Body of pancreas (tissue), 4 donors: ENCODE measurements at regions not wholly inside any gene's neighbourhood (a gene's known extent, or its start where the extent isn't known, plus 50 kb on each side); places are given as distances from the start of the nearest gene placed in this dataset.

Experiments
- ATAC-seq: fragments of 150-250 bp; one replicate; pipeline ENCODE4 v1.9.1; 2016
- DNase-seq, 4 donors: peaks; one replicate each; pipeline ENCODE4 v3.0.0-alpha.2; 2019
- H3K27ac ChIP-seq, 4 donors: fragments of 200-600 bp; sonication (generic); 1 replicate in 3 of 4; 2 replicates in 1 of 4; pipeline versions ENCODE4 v1.5.1 to v1.6.1; 2016 to 2019; ENCODE audit warnings: mild to moderate bottlenecking in 1 of 4, mixed read lengths in 1 of 4, moderate library complexity in 1 of 4
- H3K27me3 ChIP-seq, 2 donors: fragments of 200-600 bp; sonication (generic); one replicate each; pipeline ENCODE4 v1.6.0; 2016; ENCODE audit warnings: mild to moderate bottlenecking in 1 of 2
- H3K36me3 ChIP-seq, 2 donors: fragments of 200-600 bp; sonication (generic); replicated peaks in 1 of 2; 2 replicates each; pipeline ENCODE4 v1.5.1; 2016; ENCODE audit warnings: low read depth in 2 of 2; ENCODE audit not compliant: insufficient read depth in 1 of 2
- H3K4me1 ChIP-seq: fragments of 200-600 bp; sonication (generic); one replicate; pipeline ENCODE4 v1.6.0; 2016
- H3K4me3 ChIP-seq, 2 donors: fragments of 200-600 bp; sonication (generic); 1 replicate in 1 of 2; 2 replicates in 1 of 2; pipeline ENCODE4 v1.5.1; 2016 to 2019
- H3K9me3 ChIP-seq, 3 donors: fragments of 200-600 bp; sonication (generic); 1 replicate in 2 of 3; 2 replicates in 1 of 3; pipeline ENCODE4 v1.5.1; 2016
- CTCF ChIP-seq, 7 experiments: fragments of 450-650 bp in 4 of 7; fragments of 200-600 bp in 3 of 7; sonication (generic) in 3 of 7; IDR thresholded peaks; one replicate each; pipeline ENCODE4 v1.5.1; 2016 to 2019; ENCODE audit warnings: antibody characterized with exemption in 7 of 7
- POLR2A ChIP-seq, 3 donors: fragments of 450-650 bp; IDR thresholded peaks; one replicate each; pipeline ENCODE4 v1.6.1; 2016; ENCODE audit warnings: antibody characterized with exemption in 3 of 3, mild to moderate bottlenecking in 2 of 3
- WGBS, 2 donors: methylation state at CpG; one replicate each; pipeline ENCODE4 v1.1.5; 2017; 5-methylcytosine and 5-hydroxymethylcytosine counted together
- intact Hi-C: fragments of 100-400 bp; cut with DNase I; formaldehyde crosslinking; loops from one replicate; pipeline ENCODE4 v1.15.1; 2023

GRCh38 chrX:63927848-63928247, 142.8 kb upstream of the ARHGEF9 start:
- 74 to 93% methylated on average over 2 of the region's 2 CpGs for WGBS, 2 donors
- H3K4me1 ChIP-seq = no peaks in the 10 kb centered on the region
- no peak for TF ChIP-seq POLR2A (IDR thresholded peaks at IDR 0.05)
- no peak for TF ChIP-seq CTCF (IDR thresholded peaks at IDR 0.05)
- intact Hi-C loops = no loop called here
- DNase-seq = no peak
- no peaks in the 10 kb centered on the region for H3K27me3 ChIP-seq
- no peak overlapping the region for H3K4me3 ChIP-seq
- H3K27ac ChIP-seq = no peak overlapping the region
- H3K36me3 ChIP-seq = no peaks in the 10 kb centered on the region
- H3K9me3 ChIP-seq = no peaks in the 10 kb centered on the region
- ATAC-seq = no peak

DNA sequence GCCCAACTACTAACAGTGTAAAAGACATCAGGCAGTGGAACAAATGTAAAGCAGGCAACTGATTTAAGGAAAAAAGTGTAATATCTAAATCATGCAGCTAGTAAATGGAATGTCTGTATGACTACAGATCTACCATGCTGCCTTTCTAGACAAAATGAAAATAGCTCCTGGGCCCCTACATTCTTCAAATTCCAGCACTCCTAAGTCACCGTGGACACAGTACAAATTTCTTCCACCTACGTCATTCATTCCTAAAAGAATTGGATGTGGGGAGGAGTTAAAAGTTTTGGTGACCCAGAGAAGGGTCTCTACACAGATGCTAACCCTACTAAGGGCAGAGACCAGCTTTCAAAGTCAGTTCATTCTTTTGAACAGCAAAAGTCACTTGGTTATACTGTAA, 137.2 kb upstream of the ARHGEF9 start:
- Histone ChIP-seq H3K4me1 (no peaks in the 10 kb centered on the region), H3K27me3 (no peaks in the 10 kb centered on the region), H3K9me3 (no peaks in the 10 kb centered on the region), H3K4me3 (no peak overlapping the region), H3K27ac (no peak overlapping the region), H3K36me3 (no peaks in the 10 kb centered on the region)
- intact Hi-C loops = no loop called here
- TF ChIP-seq CTCF (IDR thresholded peaks at IDR 0.05) (no peak), POLR2A (IDR thresholded peaks at IDR 0.05) (no peak)
- DNase-seq = no peak
- 72 to 89% methylated on average over 2 of the region's 2 CpGs for WGBS, 2 donors
- ATAC-seq = no peak

DNA sequence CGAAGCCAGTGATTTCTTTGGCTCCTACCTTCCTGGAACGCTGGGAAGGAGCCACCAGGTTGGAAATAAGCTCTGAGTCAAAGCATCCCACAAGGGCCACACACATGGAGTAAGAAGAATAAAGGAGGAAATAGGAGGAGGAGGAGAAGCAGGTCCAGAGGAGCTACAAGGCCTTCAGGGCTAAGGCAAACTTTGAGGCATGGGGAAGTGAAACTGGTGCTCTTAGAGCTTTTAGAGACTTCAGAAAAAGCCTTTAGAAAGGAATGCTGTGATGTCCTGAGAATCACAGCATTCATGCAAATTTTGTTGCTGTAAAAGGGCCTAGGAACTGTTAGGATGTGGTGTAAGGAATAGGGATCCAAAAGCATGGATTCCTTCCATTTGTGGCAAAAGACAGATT, 135.9 kb upstream of the ARHGEF9 start:
- H3K4me1 ChIP-seq = no peaks in the 10 kb centered on the region
- TF ChIP-seq POLR2A (IDR thresholded peaks at IDR 0.05) (no peak), CTCF (IDR thresholded peaks at IDR 0.05) (no peak)
- 76 to 90% methylated on average over 2 of the region's 2 CpGs for WGBS, 2 donors
- no peak overlapping the region for H3K27ac ChIP-seq
- no peaks in the 10 kb centered on the region for H3K36me3 ChIP-seq
- H3K9me3 ChIP-seq = no peaks in the 10 kb centered on the region
- intact Hi-C loops = no loop called here
- no peaks in the 10 kb centered on the region for H3K27me3 ChIP-seq
- DNase-seq (no peak), ATAC-seq (no peak)
- no peak overlapping the region for H3K4me3 ChIP-seq

DNA sequence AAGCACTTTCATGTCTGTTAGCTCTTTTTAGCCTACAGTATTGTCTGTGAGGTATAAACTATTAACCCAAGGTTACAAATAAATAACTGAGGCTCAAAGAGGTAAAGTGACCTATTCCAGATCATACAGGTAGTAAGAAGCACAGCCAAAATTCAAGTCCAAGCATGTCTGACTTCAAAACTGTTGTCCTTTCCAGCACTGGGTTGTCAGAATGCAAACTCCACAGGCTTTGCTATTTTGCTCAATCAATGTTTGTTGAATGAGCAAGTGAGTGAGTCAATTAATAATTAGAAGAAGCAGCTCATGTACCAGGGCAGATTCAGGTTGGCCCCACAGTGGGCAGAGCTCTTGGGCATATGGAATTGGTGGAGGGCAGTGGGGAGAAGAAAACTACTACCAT, 134.1 kb upstream of the ARHGEF9 start:
- intact Hi-C loops = no loop called here
- no peaks in the 10 kb centered on the region for H3K4me1 ChIP-seq
- H3K27ac ChIP-seq = no peak overlapping the region
- H3K36me3 ChIP-seq = no peaks in the 10 kb centered on the region
- no peak for TF ChIP-seq POLR2A (IDR thresholded peaks at IDR 0.05)
- no peak for TF ChIP-seq CTCF (IDR thresholded peaks at IDR 0.05)
- DNase-seq = no peak
- no peak overlapping the region for H3K4me3 ChIP-seq
- H3K9me3 ChIP-seq = no peaks in the 10 kb centered on the region
- H3K27me3 ChIP-seq = no peaks in the 10 kb centered on the region
- no peak for ATAC-seq

DNA sequence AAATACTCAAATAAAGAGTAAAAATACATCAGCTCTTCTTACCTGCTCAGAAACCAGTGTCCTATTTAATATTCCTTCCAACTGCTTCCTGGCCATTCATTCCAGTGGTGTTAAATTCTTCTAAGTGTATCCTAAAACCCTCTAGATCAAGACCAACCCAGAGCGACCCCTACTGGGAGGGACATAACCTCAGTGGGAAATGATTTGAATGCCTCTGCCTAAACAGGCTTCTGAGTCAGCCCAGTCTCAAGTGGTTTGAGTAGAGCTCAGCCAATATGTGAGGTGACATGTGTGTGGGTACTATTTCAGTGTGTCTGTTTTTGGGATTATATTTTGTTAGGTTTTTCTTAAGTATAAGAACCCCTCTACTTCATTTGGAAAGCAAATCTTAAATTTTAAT, 133.6 kb upstream of the ARHGEF9 start:
- H3K4me1 ChIP-seq = no peaks in the 10 kb centered on the region
- no peak for DNase-seq
- no peak overlapping the region for H3K27ac ChIP-seq
- 14 to 33% methylated on average over 1 of the region's 1 CpG for WGBS, 2 donors
- H3K27me3 ChIP-seq = no peaks in the 10 kb centered on the region
- no peak for TF ChIP-seq CTCF (IDR thresholded peaks at IDR 0.05)
- no peak for TF ChIP-seq POLR2A (IDR thresholded peaks at IDR 0.05)
- no peaks in the 10 kb centered on the region for H3K9me3 ChIP-seq
- intact Hi-C loops = no loop called here
- no peak overlapping the region for H3K4me3 ChIP-seq
- no peaks in the 10 kb centered on the region for H3K36me3 ChIP-seq
- no peak for ATAC-seq
